ENCODE measurements at regions not wholly inside any gene's neighbourhood (a gene's known extent, or its start where the extent isn't known, plus 50 kb on each side); places are given as distances from the start of the nearest gene placed in this dataset.

DNA sequence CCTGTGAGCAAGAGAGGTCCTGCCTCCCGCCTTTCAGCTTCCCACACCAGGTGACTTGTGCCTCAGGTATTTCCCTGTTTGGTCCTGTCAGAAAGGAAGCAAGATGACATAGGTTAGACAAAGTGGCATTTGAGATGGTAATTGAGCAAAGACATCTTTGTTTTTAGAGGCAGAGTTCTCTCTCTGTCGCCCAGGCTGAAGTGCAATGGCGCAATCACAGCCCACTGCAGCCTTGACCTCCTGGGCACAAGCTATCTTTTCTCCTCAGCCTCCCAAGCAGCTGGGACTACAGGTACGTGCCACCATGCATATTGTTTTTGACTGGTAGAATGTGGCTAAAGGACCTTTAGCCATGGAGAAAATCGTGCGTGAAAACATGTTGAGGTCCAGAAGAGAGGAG lies 339.1 kb downstream of the FGF9 start:
- dilution Hi-C loops (cut with MboI; ENCODE audit: extremely low pct_ligation_motif_present, low sequenced_read_pairs): no loop called here
- no peaks in the 10 kb centered on the region for H3K9me1 ChIP-seq (ENCODE audit: control insufficient read depth, extremely low read depth, insufficient read depth, low read length)
- H3K27me3 ChIP-seq (ENCODE audit: control insufficient read depth, extremely low read depth, insufficient read depth, low read length): no peaks in the 10 kb centered on the region
- H3K9ac ChIP-seq (ENCODE audit: control insufficient read depth, extremely low read depth, insufficient read depth, low read length): no peak overlapping the region
- DNase-seq (ENCODE audit: low read depth, low spot score) (no peak), FAIRE-seq (no peak)
- H3K27ac ChIP-seq (ENCODE audit: control insufficient read depth, insufficient read depth, low read length): no peak overlapping the region
- no peaks in the 10 kb centered on the region for H3K79me2 ChIP-seq (ENCODE audit: control insufficient read depth, insufficient read depth, low read length)
- H3K9me3 ChIP-seq (ENCODE audit: control insufficient read depth, low read depth, low read length): no peaks in the 10 kb centered on the region
- H3K4me3 ChIP-seq (ENCODE audit: control insufficient read depth in 2 of 3, extremely low read depth in 1 of 3, insufficient read depth in 2 of 3, low read depth in 1 of 3, low read length in 3 of 3): no peak overlapping the region
- no peak for TF ChIP-seq EZH2 (IDR thresholded peaks at IDR 0.05; ENCODE audit: low read length)
- TF ChIP-seq, protein P1, sequence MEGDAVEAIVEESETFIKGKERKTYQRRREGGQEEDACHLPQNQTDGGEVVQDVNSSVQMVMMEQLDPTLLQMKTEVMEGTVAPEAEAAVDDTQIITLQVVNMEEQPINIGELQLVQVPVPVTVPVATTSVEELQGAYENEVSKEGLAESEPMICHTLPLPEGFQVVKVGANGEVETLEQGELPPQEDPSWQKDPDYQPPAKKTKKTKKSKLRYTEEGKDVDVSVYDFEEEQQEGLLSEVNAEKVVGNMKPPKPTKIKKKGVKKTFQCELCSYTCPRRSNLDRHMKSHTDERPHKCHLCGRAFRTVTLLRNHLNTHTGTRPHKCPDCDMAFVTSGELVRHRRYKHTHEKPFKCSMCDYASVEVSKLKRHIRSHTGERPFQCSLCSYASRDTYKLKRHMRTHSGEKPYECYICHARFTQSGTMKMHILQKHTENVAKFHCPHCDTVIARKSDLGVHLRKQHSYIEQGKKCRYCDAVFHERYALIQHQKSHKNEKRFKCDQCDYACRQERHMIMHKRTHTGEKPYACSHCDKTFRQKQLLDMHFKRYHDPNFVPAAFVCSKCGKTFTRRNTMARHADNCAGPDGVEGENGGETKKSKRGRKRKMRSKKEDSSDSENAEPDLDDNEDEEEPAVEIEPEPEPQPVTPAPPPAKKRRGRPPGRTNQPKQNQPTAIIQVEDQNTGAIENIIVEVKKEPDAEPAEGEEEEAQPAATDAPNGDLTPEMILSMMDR (optimal IDR thresholded peaks at IDR 0.05 in 1 of 3, IDR thresholded peaks at IDR 0.05 in 1 of 3, conservative IDR thresholded peaks at IDR 0.05 in 1 of 3; ENCODE audit: extremely low read depth in 1 of 3, insufficient read depth in 2 of 3, low read length in 3 of 3): no peak
- no peaks in the 10 kb centered on the region for H3K36me3 ChIP-seq (ENCODE audit: control insufficient read depth in 2 of 2, extremely low read depth in 1 of 2, insufficient read depth in 2 of 2, low read length in 2 of 2)
- H2AFZ ChIP-seq (ENCODE audit: control insufficient read depth, low read length): no peak overlapping the region
- no peak overlapping the region for H3K4me2 ChIP-seq (ENCODE audit: control insufficient read depth, extremely low read depth, insufficient read depth, low read depth, low read length)
- no peaks in the 10 kb centered on the region for H4K20me1 ChIP-seq (ENCODE audit: control insufficient read depth, extremely low read depth, insufficient read depth, low read length)
- H3K4me1 ChIP-seq (ENCODE audit: control insufficient read depth, extremely low read depth, insufficient read depth, low read length): peaks cover 6% of the 10 kb centered on the region

DNA sequence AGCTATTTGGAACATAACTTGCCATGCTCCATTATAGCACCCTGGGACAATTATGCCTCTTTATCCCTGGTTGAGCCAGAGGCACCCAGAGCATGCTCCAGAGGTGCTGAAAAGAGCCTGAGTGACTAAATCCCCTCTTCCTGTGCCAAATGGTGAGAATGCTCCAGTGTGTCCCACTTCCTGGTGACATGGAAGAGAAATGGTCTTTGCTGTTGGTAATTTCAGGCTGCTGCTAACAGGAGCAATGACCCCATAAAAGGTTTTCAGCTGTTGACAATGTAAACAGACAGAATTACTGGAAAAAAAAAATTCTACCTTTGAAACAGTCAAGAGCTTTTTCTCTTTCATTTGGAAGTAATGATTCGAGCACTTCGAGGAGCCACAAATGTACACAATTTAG lies 341.8 kb downstream of the FGF9 start:
- no peak overlapping the region for H3K4me2 ChIP-seq (ENCODE audit: control insufficient read depth, extremely low read depth, insufficient read depth, low read depth, low read length)
- DNase-seq (ENCODE audit: low read depth, low spot score) (no peak), FAIRE-seq (no peak)
- H3K9me1 ChIP-seq (ENCODE audit: control insufficient read depth, extremely low read depth, insufficient read depth, low read length): no peaks in the 10 kb centered on the region
- no peaks in the 10 kb centered on the region for H3K9me3 ChIP-seq (ENCODE audit: control insufficient read depth, low read depth, low read length)
- H3K9ac ChIP-seq (ENCODE audit: control insufficient read depth, extremely low read depth, insufficient read depth, low read length): no peak overlapping the region
- H3K79me2 ChIP-seq (ENCODE audit: control insufficient read depth, insufficient read depth, low read length): no peaks in the 10 kb centered on the region
- dilution Hi-C loops (cut with MboI; ENCODE audit: extremely low pct_ligation_motif_present, low sequenced_read_pairs): no loop called here
- H3K4me1 ChIP-seq (ENCODE audit: control insufficient read depth, extremely low read depth, insufficient read depth, low read length): peaks cover 9% of the 10 kb centered on the region
- TF ChIP-seq, protein P1 (optimal IDR thresholded peaks at IDR 0.05 in 1 of 3, IDR thresholded peaks at IDR 0.05 in 1 of 3, conservative IDR thresholded peaks at IDR 0.05 in 1 of 3; ENCODE audit: extremely low read depth in 1 of 3, insufficient read depth in 2 of 3, low read length in 3 of 3): no peak
- no peak for TF ChIP-seq EZH2 (IDR thresholded peaks at IDR 0.05; ENCODE audit: low read length)
- H3K27ac ChIP-seq (ENCODE audit: control insufficient read depth, insufficient read depth, low read length): no peak overlapping the region
- H3K4me3 ChIP-seq (ENCODE audit: control insufficient read depth in 2 of 3, extremely low read depth in 1 of 3, insufficient read depth in 2 of 3, low read depth in 1 of 3, low read length in 3 of 3): no peak overlapping the region
- H3K27me3 ChIP-seq (ENCODE audit: control insufficient read depth, extremely low read depth, insufficient read depth, low read length): no peaks in the 10 kb centered on the region
- H2AFZ ChIP-seq (ENCODE audit: control insufficient read depth, low read length): no peak overlapping the region
- H3K36me3 ChIP-seq (ENCODE audit: control insufficient read depth in 2 of 2, extremely low read depth in 1 of 2, insufficient read depth in 2 of 2, low read length in 2 of 2): no peaks in the 10 kb centered on the region
- H4K20me1 ChIP-seq (ENCODE audit: control insufficient read depth, extremely low read depth, insufficient read depth, low read length): no peaks in the 10 kb centered on the region

Data from keratinocyte (primary cell).